Transverse colon (tissue), 3 donors: ENCODE measurements at regions not wholly inside any gene's neighbourhood (a gene's known extent, or its start where the extent isn't known, plus 50 kb on each side); places are given as distances from the start of the nearest gene placed in this dataset.
"Not testable (repeated sequence)": the region's sequence is repeated elsewhere in the genome, so short reads cannot be mapped to it uniquely, and the experiment has no call there.

Source experiments
- CTCF ChIP-seq, 5 experiments: fragments of 200-600 bp in 3 of 5; fragments of 450-650 bp in 2 of 5; sonication (generic) in 3 of 5; IDR thresholded peaks; 1 replicate in 2 of 5; 2 replicates in 3 of 5; pipeline ENCODE4 v1.5.1; 2016 to 2017; ENCODE audit warnings: antibody characterized with exemption in 5 of 5, inconsistent platforms in 3 of 5, mild to moderate bottlenecking in 2 of 5, moderate library complexity in 1 of 5
- EP300 ChIP-seq: sonication (generic); formaldehyde crosslinking; IDR thresholded peaks from one replicate; pipeline ENCODE4 v1.6.1; 2017; ENCODE audit warnings: antibody characterized with exemption, low read depth
- POLR2A ChIP-seq: fragments of 450-650 bp; IDR thresholded peaks from one replicate; pipeline ENCODE4 v1.6.1; 2016; ENCODE audit warnings: antibody characterized with exemption, mild to moderate bottlenecking, moderate library complexity

GRCh38 chr5:176041248-176041994, 73.3 kb upstream of the THOC3 start:
- not testable (repeated sequence) for TF ChIP-seq CTCF (IDR thresholded peaks at IDR 0.05); EP300; POLR2A
